Stimulated activated CD8-positive, alpha-beta memory T cell treated with anti-CD3 and anti-CD28 coated beads, Interleukin-4, amount 100 ng/mL, for 48 hours (primary cell): ENCODE measurements at regions not wholly inside any gene's neighbourhood (a gene's known extent, or its start where the extent isn't known, plus 50 kb on each side); places are given as distances from the start of the nearest gene placed in this dataset.
"Not testable (repeated sequence)": the region's sequence is repeated elsewhere in the genome, so short reads cannot be mapped to it uniquely, and the experiment has no call there.

Experiments used
- DNase-seq: peaks from one replicate; pipeline ENCODE4 v3.0.0-alpha.2; 2020

DNA sequence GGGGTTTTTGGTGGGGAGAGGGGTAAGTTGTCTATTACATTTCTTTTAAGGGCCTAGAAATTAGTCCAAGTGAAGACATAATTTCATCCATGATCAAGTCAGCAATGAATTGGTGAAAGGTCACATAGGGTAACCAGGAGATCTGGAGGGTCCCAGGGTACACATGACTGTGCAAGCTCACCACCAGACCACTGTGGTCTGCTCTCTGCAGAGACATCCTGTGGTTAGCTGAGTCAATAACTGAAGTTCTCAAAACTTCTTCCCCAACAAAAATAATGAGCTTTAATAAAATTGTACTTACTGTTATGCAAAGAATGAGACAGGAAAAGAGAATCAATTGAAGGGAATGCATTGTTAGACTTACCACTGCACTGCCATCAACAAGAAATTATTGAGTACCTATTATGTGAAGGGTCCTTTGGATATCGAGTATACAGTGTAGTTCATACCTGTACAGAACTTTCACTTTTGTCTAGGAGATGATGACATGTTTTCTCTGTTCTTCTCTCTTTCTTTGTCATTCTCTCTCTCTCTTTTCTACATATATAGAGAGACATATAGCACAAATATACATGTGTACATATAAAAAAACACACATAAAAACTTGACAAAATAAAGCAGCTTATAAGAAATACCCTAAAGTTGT, 209.8 kb downstream of the GJA1 start:
- DNase-seq: peak; percentile 27

DNA sequence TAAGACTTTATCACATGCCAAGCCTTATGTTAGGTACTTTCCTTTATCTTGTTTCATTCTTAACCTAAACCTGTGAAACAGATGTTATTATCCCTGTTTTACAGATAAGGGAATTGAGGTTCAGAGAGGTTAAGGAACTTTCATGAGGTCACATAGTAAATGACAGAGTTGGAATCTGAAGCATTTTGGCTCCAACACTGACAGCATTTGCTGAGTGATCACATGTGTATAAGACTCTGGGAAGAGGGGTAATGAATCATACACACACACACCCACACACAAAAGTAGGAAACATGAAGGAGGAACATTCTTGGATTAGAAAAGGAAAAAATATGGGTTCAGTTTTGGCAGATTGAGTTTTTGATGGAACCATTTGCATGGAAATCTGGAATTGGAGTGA, 212.5 kb downstream of the GJA1 start:
- no peak for DNase-seq

DNA sequence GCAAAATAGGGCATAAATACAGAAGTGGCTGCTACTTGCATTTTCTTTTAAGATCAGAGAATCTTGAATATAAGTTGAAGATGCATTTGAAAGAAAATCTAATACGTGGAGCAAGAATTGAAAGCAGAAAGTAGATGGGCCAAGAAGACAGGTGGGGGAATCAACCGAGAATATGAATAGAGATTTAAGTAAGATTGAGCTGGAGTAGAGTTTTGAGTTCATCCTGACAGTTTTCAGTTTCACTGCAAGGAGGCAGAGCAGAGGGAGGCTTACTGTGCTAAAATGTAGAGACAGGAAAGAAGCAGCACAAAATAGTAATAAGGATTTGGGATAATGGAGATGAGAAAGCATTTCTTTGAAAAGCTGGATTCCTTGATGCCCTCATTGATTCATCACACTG, 214.5 kb downstream of the GJA1 start:
- DNase-seq: no peak

DNA sequence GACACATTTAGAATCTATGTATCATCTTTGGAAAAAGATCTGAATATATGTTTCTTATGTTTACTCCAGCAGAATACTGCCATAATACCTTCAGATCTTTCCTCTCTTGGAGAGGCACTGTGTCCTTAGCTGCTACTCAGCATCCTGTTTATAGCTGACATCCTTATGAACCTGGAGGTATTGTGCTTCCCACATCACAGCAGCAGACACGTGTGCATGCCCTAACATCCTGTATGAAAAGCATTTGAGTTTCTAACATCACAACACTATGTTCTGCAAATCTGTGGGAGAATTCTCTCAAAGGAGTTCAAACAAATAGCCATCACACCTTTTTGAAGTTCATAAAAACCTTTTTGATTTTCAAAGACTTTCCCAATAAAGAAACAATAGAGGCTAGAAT, 216.0 kb downstream of the GJA1 start:
- no peak for DNase-seq

DNA sequence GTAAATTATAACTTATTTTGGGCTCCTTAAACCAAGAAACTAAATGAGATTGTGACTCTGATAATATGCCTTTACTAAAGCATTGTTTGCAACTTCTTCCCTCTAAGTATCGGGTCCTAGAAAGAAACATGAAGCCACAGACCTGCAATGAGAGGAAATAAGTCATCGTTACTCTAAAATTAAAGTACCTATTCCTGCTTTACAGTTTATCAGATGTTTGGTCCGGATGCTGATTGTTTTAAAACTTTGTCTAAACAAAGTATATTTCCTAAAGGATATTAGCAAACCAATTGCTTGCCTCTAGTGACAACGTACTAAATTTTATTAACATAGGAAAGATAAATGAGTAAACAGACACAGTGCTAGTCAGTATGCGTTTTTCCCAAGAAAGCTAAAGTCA, 216.8 kb downstream of the GJA1 start:
- no peak for DNase-seq

DNA sequence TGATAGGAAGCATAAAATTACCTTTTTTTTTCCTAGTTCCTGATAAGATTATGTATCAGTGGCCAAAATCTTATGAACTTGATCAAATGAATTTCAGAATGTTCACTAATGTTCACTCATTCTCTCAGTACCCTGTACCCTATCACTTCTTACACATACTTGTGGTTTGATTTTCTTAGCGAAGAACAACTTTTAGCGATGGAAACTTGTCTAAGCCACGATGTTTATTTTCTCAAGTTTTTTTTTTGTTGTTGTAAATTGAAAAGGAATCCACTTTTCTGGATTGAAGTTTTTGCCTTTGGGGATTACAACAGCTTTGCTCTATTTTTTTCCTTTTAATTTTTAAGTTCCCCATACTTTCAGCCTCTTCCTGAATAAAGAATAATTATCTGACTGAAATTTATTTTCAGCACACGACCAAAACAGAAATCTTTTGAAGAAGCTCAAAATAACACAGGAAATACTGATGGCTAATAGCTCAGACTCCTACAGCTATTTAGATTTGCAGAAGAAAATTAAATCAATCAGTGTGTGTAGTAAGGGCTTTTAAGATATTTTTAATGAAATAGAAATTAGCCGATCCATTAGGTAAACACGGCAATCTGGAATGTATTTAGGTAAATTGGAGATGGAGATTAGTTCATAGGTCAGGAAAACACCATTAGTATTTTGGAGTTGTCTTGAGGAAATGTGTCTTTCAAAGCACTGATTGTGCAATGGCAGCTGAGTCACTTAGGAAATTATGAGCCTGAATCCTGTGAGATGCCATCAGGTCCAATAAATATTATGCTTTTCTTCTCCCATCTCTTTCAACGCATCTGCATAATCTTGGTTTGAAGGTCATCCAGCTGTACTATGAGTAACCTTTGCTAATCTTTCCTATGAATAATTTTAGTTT, 217.5 kb downstream of the GJA1 start:
- no peak for DNase-seq

DNA sequence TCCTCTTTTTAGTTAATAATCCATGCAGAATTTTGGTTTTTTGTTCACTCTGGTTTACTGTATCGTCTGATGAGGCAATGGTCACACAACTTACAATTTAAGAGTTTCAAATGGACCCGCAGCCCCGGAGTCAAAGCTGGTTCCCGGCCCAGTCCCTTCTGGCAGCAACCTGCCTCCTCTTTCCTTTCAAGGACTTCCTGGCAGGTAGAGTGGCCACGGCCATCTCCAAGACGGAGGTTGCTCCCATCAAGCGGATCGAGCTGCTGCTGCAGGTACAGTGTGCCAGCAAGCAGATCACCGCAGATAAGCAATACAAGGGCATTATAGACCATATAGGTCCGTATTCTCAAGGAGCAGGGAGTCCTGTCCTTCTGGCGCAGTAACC, 218.2 kb downstream of the GJA1 start:
- no peak for DNase-seq

DNA sequence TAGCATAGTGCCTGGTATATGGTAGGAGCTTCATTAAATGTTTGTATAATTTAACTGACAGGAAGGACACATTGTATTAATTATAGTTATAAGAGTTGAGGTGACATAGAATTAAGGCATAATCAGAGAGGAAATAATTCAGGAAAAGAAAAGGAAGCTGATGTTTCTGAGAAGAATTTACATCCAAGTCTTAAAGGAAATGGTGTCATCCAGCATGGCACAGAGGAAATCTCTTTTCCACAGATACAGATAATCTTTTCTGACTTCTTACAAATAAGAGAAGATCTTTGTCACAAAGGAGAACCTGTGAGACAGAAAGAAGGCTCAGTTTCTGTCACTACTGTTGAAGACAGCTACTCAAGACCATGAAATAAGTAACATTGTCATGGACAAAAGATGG, 222.5 kb downstream of the GJA1 start:
- DNase-seq: no peak

DNA sequence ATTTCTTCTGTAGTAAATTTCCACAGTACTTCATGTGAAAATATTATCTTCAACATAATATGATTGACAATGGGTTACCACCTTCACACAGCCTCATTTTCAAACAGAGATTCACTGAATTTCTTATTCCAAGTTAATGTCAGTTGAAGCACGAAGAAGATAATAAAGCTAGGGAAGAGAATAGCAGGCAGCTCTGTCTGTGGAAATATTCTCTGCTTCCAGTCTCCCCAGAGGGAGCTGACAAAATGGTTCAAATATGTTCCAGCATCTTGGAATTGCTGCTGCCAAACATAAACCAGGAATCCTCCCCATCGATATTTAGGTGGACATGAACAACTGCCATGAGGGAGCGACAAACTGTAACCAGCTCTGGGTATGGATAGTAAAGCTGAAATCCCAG, 224.8 kb downstream of the GJA1 start:
- no peak for DNase-seq

DNA sequence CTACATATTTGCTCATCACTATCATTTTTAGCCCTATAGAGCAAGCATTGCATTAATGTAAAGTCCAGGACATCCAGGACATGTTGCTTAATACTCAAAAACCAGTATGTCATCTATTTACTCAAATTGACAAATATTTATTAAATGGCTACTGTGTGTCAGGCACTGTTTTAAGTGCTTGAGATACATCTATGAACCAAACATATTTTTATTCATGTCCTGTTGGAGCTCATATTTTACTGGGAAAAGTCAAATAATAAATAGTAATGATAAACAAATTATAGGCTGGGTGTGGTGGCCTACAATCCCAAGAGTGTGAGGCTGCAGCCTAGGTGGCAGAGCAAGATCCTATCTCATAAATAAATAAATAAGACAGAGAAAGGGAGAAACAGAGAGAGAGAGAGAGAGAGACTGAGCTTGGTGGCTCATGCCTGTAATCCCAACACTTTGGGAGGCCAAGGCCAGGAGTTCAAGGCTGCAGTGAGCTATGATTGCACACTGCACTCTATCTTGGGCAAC, 227.9 kb downstream of the GJA1 start:
- no peak for DNase-seq

DNA sequence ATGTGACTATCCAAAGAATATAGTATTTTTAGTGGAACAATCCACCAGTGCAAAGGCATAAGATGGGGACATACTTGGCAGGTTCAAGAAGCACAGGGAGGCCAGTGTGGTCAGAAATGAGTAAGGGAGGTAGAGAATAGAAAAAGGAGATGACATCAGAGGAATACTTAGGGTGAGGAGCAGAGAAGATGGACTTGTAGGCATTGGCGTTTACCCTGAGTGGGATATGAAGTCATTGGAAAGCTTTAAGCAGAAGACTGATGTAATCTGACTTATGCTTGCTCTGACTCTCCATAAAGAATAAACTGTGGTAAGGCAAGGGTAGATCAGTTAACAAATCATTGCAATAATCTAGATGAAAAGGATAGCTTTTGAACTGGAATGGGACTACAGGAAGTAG, 228.7 kb downstream of the GJA1 start:
- no peak for DNase-seq

DNA sequence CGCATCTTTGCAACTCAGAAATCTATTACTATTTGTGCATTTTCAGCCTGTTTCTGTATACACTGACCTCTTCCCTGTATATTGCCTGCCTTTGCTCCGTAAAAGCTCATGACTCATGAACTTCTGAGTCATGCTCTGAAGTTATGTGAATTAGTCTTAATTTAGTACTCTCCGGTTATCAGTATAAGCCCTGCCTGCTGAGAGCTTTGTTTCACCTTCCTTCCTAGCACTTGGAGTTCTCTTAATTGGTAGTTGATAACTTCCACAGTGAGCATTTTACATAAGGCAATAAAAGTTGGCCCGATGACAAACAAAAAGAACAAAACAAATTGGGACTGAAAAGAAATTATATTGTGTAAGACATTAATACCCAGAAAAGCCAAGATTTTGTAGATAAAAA, 231.4 kb downstream of the GJA1 start:
- DNase-seq: no peak

DNA sequence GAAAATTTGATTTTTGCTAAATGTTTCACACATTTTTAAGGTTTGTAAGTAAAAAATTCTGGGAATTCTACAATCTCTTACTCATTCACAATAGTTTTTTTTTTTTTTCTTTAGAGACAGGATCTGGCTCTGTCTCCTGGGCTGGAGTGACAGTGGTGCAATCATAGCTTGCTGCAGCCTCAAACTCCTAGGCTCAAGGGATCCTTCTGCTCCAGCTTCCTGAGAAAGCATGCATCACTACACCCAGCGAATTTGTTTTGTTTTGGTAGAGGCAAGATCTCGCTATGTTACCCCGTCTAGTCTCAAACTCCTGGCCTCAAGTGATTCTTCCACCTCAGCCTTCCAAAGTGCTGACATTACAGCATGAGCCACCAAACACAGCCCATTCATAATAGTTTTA, 232.8 kb downstream of the GJA1 start:
- DNase-seq: no peak

DNA sequence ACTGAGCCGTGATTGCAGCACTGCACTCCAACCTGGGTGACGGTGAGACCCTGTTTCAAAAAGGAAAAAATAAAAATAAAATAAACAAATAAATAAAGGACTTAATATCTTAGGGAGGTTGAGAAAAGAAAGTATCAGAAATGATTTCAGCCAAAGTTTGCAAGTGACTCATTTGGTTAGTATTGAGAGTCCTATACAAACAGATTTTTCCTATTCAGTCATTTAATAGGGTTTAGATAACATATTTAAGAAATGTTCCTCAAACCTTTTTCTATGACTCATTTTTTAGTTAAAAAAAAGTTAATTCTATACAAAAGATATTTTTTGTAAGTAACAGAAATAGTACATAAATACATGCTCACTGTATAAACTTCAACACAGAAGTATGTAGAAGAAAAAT, 235.1 kb downstream of the GJA1 start:
- no peak for DNase-seq

DNA sequence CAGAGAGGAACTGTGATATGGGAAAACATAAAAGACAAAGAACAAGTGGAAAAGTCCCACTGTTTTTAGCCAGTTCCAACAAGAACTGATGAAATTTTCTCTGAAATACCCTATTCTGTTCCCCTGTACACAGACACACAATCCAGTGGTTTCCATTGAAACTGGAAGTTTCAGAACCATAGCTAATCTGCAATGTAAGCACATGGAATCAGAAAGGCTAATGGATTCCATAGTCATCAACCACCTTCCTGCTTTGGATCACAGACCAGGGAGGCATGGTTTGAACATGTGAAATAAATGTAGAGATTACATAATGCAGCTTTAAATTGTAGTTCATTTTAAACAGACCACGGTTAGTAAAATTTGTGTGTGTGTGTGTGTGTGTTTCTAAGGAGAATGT, 242.1 kb downstream of the GJA1 start:
- DNase-seq: no peak

DNA sequence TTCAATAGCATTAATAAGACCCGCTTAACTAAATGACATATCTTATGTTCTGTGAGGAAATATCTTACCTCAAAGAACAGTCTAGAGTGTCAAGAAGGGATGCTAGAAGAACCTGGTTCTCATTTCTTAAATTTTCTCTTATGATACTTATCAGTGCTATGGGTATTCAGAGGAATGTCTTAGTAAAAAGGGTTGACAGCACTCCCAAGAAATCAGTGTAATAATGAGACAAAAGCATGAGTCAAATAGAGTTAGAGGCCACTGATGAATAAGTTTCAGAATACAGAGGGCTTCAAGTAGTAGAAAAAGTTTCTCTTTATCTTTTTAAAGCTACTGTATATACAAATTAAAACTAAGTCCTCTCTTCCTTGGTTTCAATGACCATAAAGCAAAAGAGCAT, 242.8 kb downstream of the GJA1 start:
- no peak for DNase-seq

DNA sequence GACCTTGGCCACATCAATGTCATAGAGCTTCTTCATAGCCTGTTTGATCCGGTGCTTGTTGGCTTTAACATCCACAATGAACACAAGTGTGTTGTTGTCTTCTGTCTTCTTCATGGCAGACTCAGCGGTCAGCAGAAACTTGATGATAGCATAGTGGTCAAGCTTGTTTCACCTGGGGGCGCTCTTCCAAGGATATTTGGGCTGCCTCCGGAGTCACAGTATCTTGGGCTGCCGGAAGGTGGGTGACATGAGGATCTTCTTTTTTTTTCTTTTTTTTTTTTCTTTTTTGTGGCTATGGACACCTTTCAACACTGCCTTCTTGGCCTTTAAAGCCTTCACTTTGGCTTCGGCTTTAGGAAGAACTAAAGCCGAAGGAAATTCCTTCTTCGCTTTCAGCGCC, 244.6 kb downstream of the GJA1 start:
- no peak for DNase-seq

DNA sequence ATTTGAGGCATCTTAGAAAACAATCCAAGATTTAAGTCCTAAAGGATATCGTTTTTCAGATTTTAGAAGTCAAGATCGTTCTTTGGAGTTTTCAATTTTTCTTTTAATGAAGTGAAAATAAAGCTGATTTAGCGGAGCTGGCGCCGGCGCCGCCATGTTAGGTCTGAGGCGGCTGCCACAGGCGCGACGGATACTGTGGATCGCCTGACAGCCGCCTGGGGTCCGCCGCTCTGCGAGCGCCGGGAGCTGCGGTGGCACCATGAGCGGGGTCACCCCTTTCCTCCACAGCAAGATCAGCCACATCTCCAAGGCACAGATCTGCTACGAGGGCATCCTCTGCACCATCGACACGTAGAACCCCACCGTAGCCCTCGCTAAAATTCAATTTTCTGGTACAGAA, 247.2 kb downstream of the GJA1 start:
- no peak for DNase-seq

DNA sequence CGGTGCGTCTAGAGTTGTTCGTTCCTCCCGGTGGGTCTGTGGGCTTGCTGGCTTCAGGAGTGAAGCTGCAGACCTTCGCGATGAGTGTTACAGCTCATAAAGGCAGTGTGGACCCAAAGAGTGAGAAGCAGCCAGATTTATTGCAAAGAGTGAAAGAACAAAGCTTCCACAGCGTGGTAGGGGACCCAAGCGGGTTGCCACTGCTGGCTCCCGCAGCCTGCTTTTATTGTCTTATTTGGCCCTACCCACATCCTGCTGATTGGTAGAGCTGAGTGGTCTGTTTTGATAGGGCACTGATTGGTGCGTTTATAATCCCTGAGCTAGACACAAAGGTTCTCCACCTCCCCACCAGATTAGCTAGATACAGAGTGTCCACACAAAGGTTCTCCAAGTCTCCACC, 250.4 kb downstream of the GJA1 start:
- DNase-seq: not testable (repeated sequence)

DNA sequence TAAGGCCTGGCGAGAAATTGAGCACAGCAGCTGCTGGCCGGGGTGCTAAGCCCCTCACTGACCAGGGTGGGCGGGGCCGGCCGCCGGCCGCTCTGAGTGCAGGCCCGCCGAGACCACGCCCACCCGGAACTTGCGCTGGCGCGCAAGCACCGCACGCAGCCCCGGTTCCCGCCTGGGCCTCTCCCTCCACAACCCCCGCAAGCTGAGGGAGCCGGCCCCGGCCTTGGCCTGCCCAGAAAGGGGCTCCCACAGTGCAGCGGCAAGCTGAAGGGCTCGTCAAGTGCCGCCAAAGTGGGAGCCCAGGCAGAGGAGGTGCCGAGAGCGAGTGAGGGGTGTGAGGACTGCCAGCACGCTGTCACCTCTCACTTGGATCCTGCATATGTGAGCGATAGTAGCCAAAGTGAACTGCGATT, 251.2 kb downstream of the GJA1 start:
- no peak for DNase-seq

DNA sequence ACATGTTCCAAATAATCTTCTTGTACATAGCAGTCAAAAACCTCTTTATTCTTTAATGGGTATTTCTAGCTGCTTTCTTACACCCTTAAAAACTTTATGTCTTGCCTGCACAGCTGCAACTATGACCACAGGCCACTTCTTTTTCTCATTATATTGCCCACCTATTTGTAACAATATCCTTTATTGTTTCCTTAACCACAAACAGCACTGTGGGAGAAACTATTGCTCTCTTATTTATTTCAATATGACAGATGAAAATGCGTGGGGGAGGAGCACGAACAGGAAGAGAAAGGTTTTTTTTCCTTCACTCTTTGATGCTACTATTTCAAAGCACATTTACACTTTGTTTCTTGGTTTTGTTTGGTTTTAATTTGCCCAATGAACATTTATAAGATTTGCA, 253.5 kb downstream of the GJA1 start:
- no peak for DNase-seq

DNA sequence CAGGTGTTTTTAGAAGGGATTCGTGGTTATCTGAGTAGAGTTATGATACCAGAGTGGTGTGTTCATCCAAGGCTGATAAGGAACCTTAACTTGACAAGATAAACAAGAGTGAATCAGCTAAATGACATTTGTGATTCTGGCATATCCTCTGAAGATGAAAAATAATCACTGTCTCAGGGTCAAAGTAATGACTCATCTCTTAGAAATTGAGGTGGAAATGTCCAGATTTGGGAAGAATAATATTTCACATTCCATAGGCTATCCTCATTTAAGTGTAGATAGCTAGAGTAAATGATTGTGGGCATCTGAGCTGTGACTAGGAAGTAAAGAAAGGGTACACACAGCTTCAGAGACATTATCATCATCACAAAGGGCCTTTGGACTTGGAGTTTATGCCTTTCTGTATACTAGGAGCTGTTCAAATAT, 255.7 kb downstream of the GJA1 start:
- DNase-seq: no peak

DNA sequence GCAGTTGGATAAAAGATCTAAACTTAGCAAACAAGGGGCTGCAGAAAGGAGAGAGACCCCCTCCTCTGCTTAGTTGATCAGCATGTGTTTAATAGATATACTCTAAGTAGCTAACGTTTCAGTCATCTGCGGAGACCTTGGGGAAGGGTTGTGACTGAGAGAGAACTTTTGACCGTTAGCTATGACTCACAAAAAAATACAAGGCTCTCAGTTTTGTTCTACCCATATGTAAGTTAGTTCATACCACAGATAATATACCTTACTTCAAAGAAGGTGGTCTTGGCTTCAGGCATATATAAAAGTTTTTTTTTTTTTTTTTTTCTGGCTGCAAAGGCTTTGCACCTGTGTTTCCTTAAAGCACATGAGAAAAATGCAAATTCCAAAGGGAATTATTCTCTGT, 258.9 kb downstream of the GJA1 start:
- no peak for DNase-seq

DNA sequence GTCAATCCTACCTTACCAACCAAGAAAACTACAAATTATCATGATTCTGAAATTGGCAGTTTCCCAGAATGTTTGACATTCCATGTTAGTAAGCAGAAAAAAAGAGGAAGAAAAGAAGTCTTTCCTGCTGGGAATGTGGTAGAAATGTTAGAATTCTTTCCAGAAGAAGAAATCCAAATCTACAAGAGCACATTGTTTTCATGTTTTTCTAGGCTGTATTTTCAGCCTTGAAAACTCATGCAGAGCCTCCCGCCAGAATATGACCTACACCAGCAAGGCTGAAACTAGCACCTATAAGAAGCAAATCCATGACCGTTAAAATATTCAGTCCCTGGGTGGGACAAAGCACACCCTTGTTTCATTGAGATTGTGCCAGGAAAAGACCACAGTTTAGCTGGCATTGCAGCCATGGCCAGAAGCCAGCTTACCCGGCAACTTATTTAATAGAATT, 259.4 kb downstream of the GJA1 start:
- no peak for DNase-seq
